OCI-LY1 (cell line): ENCODE measurements at regions not wholly inside any gene's neighbourhood (a gene's known extent, or its start where the extent isn't known, plus 50 kb on each side); places are given as distances from the start of the nearest gene placed in this dataset.

Experiments
- CTCF ChIP-seq: fragments of 200-600 bp; sonication (generic), shearing (Covaris generic); IDR thresholded peaks from 2 replicates; pipeline ENCODE4 v1.5.1; 2017; ENCODE audit warnings: mild to moderate bottlenecking, antibody characterized with exemption, low read length, moderate library complexity, mixed read lengths
- EZH2 ChIP-seq: fragments of 200-600 bp; sonication (generic), shearing (Covaris generic); IDR thresholded peaks from 2 replicates; pipeline ENCODE4 v1.8.0; 2017; ENCODE audit warnings: borderline replicate concordance, mixed run types, mild to moderate bottlenecking, antibody characterized with exemption, low read length, moderate library complexity, mixed read lengths

DNA sequence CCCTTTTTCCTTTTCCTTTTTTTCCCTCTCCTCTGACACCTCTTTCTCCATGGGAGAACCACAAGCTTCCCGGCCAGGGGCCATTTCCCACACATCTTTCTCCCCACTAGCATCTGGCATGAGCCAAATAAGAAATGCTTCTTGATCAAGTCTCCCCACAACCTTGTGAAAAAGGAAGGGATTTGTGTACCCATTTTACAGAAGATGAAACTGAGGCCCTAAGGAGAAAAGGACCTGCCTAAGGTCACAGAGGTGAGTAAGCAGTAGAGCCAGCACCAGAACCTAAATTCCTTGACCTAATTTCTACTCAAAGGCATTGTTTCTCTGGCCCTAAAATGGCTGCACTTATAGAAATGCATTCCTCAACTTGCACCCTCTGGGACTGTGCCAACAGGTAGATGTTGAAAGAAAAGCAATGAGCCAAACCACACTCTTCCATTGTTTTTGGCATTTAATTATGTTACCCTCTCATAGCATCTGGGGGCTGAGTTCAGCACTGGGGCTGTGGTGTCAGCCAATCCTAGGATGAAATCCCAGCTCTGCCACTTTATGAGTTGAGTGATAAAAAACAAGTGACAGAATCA is 81.7 kb upstream of the TLE3 start:
- TF ChIP-seq CTCF (no peak), EZH2 (no peak)
